OCI-LY7 (cell line): ENCODE measurements at regions not wholly inside any gene's neighbourhood (a gene's known extent, or its start where the extent isn't known, plus 50 kb on each side); places are given as distances from the start of the nearest gene placed in this dataset.

Experiments used
- BruUV-seq: library from RNA; stranded (reverse); fragments of 400-500 nt; replicated peaks from 2 replicates; lab custom pipeline; 2021; lab: Mats Ljungman, UMichigan
- CTCF ChIA-PET: fragments of 300-600 bp; sonication (Branson Sonifier 250); formaldehyde crosslinking; loops from one replicate; lab custom pipeline; 2022; ENCODE audit warnings: antibody characterized with exemption; ENCODE audit not compliant: unreplicated experiment; lab: Charles Lee
- POLR2A ChIA-PET: fragments of 300-600 bp; sonication (Branson Sonifier 250); formaldehyde crosslinking; loops from one replicate; lab custom pipeline; 2022; ENCODE audit warnings: antibody characterized with exemption; lab: Charles Lee
- DNase-seq: peaks from one replicate; pipeline ENCODE4 v3.0.0-alpha.2; 2015; ENCODE audit warnings: low spot score
- H2AFZ ChIP-seq: fragments of 200-600 bp; sonication (generic), shearing (Covaris generic); 2 replicates; pipeline ENCODE4 v1.6.1; 2014; ENCODE audit warnings: mild to moderate bottlenecking, antibody characterized with exemption, low read length, moderate library complexity
- H3K27ac ChIP-seq: fragments of 200-600 bp; sonication (generic); 2 replicates; pipeline ENCODE4 v1.5.1; 2014; ENCODE audit warnings: mixed run types, low read depth, mild to moderate bottlenecking, moderate library complexity, low read length, inconsistent platforms; ENCODE audit not compliant: poor library complexity, severe bottlenecking
- H3K36me3 ChIP-seq: fragments of 200-600 bp; sonication (generic); 2 replicates; pipeline ENCODE4 v1.6.1; 2014; ENCODE audit warnings: mild to moderate bottlenecking, antibody characterized with exemption, low read length, moderate library complexity, mixed read lengths; ENCODE audit not compliant: insufficient read depth
- H3K4me1 ChIP-seq: fragments of 200-600 bp; sonication (generic); 2 replicates; pipeline ENCODE4 v1.5.1; 2014; ENCODE audit warnings: mild to moderate bottlenecking, low read length; ENCODE audit not compliant: insufficient read depth, poor library complexity, severe bottlenecking
- H3K4me2 ChIP-seq: fragments of 200-600 bp; sonication (generic); 2 replicates; pipeline ENCODE4 v1.6.1; 2014; ENCODE audit warnings: mild to moderate bottlenecking, low read length
- H3K4me3 ChIP-seq: fragments of 200-600 bp; sonication (generic); 2 replicates; pipeline ENCODE4 v1.5.1; 2014; ENCODE audit warnings: mild to moderate bottlenecking, low read depth, low read length; ENCODE audit not compliant: poor library complexity, severe bottlenecking
- H3K79me2 ChIP-seq: fragments of 200-600 bp; sonication (generic); 2 replicates; pipeline ENCODE4 v1.6.1; 2016; ENCODE audit warnings: low read depth, mild to moderate bottlenecking, low read length, moderate library complexity, mixed read lengths; ENCODE audit not compliant: insufficient read depth
- H3K9me2 ChIP-seq: fragments of 200-600 bp; sonication (generic); 2 replicates; pipeline ENCODE4 v1.6.1; 2016; ENCODE audit warnings: mild to moderate bottlenecking, low read length, mixed read lengths; ENCODE audit not compliant: insufficient read depth
- H3K9me3 ChIP-seq: fragments of 200-600 bp; sonication (generic); 2 replicates; pipeline ENCODE4 v1.6.1; 2014; ENCODE audit warnings: mild to moderate bottlenecking, mixed run types, low read length, mixed read lengths
- H4K20me1 ChIP-seq: fragments of 200-600 bp; sonication (generic); 2 replicates; pipeline ENCODE4 v1.6.1; 2014; ENCODE audit warnings: mild to moderate bottlenecking, antibody characterized with exemption, low read length, moderate library complexity, mixed read lengths; ENCODE audit not compliant: insufficient read depth
- EZH2phosphoT487 ChIP-seq: fragments of 200-600 bp; sonication (generic); IDR thresholded peaks from 2 replicates; pipeline ENCODE4 v1.6.1; 2018; ENCODE audit warnings: low read depth, borderline replicate concordance, mild to moderate bottlenecking, mixed run types, antibody characterized with exemption, low read length, moderate library complexity, mixed read lengths
- intact Hi-C: fragments of 100-400 bp; cut with micrococcal nuclease; formaldehyde crosslinking; loops from one replicate; pipeline ENCODE4 v1.10.0; 2022; ENCODE audit not compliant: unreplicated experiment
- TF ChIP-seq, protein P1 (sequence below): fragments of 200-600 bp; sonication (generic); conservative IDR thresholded peaks from 2 replicates; pipeline ENCODE4 v1.5.1; 2014; ENCODE audit warnings: mild to moderate bottlenecking, antibody characterized with exemption, low read length, moderate library complexity, mixed read lengths

DNA sequence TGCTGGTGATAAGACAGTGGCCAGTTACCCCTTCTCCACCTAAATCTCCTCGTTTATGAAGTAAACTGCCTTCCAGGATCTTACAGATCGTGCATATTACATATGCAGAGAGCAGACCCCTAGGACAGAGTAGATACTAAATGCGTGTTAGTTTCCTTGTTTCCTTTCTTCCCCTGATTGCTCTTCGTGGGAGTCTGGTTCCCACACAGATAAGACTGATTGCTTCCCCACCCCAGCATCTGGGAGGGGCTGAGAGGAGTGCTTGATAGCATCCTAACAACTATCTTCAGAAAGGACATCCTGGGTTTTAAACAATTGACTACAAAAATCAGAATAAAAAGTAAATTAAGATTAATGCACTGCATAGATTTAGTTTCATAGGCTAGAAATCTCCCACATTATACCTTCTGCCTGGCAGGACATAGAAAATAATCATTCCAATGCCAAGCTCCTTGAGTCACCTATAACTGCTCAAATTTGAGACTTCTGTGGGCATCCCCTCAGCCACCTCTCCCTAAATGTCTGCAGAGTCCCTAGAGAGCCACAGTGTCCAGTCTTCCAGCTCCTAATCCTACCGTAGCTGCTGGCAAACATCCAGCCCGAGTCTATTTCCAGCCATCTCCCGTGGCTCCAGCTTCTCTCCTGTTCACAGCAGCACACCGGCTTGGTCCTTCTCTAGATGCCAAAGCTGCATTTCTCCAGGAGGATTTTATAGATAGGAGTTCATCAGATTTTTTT, 128.3 kb downstream of the LRRC30 start:
- POLR2A ChIA-PET, result interaction anchor here (0.5 to 1.1 kb wide), 2 partner anchors 11 to 88 kb away, joined by 3 read pairs; no protein-coding TSS in a partner anchor
- H4K20me1 ChIP-seq, result no peaks in the 10 kb centered on the region
- no peak overlapping the region for H3K27ac ChIP-seq
- no peaks in the 10 kb centered on the region for H3K36me3 ChIP-seq
- no peaks in the 10 kb centered on the region for H3K9me2 ChIP-seq
- H3K4me1 ChIP-seq, result no peaks in the 10 kb centered on the region
- H3K4me2 ChIP-seq, result no peak overlapping the region
- TF ChIP-seq, protein P1, sequence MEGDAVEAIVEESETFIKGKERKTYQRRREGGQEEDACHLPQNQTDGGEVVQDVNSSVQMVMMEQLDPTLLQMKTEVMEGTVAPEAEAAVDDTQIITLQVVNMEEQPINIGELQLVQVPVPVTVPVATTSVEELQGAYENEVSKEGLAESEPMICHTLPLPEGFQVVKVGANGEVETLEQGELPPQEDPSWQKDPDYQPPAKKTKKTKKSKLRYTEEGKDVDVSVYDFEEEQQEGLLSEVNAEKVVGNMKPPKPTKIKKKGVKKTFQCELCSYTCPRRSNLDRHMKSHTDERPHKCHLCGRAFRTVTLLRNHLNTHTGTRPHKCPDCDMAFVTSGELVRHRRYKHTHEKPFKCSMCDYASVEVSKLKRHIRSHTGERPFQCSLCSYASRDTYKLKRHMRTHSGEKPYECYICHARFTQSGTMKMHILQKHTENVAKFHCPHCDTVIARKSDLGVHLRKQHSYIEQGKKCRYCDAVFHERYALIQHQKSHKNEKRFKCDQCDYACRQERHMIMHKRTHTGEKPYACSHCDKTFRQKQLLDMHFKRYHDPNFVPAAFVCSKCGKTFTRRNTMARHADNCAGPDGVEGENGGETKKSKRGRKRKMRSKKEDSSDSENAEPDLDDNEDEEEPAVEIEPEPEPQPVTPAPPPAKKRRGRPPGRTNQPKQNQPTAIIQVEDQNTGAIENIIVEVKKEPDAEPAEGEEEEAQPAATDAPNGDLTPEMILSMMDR, result no peak
- no peak for TF ChIP-seq EZH2phosphoT487
- no peak for DNase-seq
- intact Hi-C loops, result no loop called here
- BruUV-seq, result no TSS peak
- CTCF ChIA-PET, result no interaction called here
- no peak overlapping the region for H3K4me3 ChIP-seq
- H3K79me2 ChIP-seq, result no peaks in the 10 kb centered on the region
- H2AFZ ChIP-seq, result no peak overlapping the region
- no peaks in the 10 kb centered on the region for H3K9me3 ChIP-seq

- BruUV-seq, result no TSS peak
- ChIA-PET POLR2A (no interaction called here), CTCF (no interaction called here)
- Histone ChIP-seq H3K9me3 (no peaks in the 10 kb centered on the region), H3K4me2 (no peak overlapping the region), H4K20me1 (no peaks in the 10 kb centered on the region), H3K4me3 (no peak overlapping the region), H3K36me3 (no peaks in the 10 kb centered on the region), H3K4me1 (no peaks in the 10 kb centered on the region), H3K9me2 (no peaks in the 10 kb centered on the region), H2AFZ (no peak overlapping the region), H3K79me2 (no peaks in the 10 kb centered on the region), H3K27ac (no peak overlapping the region)
- DNase-seq, result no peak
- intact Hi-C loops, result no loop called here
- TF ChIP-seq, protein P1, result no peak
- no peak for TF ChIP-seq EZH2phosphoT487
Observed at GRCh38 chr18:7360606-7361170, 129.8 kb downstream of the LRRC30 start.

DNA sequence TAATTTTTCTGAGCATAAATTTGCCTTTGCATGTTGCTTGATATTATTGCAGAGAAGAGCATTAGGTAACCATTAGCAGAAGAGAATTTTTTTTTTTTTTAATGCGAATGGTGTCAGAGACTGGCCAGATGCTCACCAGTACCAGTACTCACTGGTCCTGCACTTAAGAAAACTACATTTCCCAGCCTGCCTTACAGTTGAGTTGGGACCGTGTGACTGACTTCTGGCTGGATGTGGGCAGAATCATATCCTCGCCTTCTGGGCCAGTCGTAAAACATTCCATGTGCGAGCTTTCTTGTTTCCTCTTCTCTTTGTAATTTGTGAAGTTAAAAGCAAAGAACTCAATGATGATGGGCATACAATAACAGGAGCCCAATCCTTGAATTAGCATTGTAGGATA, 132.4 kb downstream of the LRRC30 start:
- Histone ChIP-seq H3K4me1 (no peaks in the 10 kb centered on the region), H3K79me2 (no peaks in the 10 kb centered on the region), H3K9me2 (no peaks in the 10 kb centered on the region), H3K9me3 (no peaks in the 10 kb centered on the region), H3K4me2 (no peak overlapping the region), H3K36me3 (no peaks in the 10 kb centered on the region), H3K4me3 (no peak overlapping the region), H4K20me1 (no peaks in the 10 kb centered on the region), H3K27ac (no peak overlapping the region), H2AFZ (no peak overlapping the region)
- BruUV-seq, result no TSS peak
- CTCF ChIA-PET, result no interaction called here
- intact Hi-C loops, result no loop called here
- TF ChIP-seq, protein P1, result no peak
- TF ChIP-seq EZH2phosphoT487, result no peak
- POLR2A ChIA-PET, result no interaction called here
- no peak for DNase-seq
